BJ (cell line): ENCODE measurements at regions not wholly inside any gene's neighbourhood (a gene's known extent, or its start where the extent isn't known, plus 50 kb on each side); places are given as distances from the start of the nearest gene placed in this dataset.

Experiments
- CTCF ChIA-PET: fragments of 350-600 bp; formaldehyde crosslinking; extraction: SDS; loops from one replicate; lab custom pipeline; 2021; ENCODE audit warnings: antibody characterized with exemption, inconsistent platforms; lab: Yijun Ruan, JAX
- POLR2A ChIA-PET: fragments of 300-600 bp; sonication (Branson Sonifier 250); formaldehyde crosslinking; extraction: SDS; loops from one replicate; lab custom pipeline; 2021; ENCODE audit warnings: antibody characterized with exemption; lab: Charles Lee
- DNase-seq: peaks from one replicate; pipeline ENCODE4 v3.0.0-alpha.2; 2011; ENCODE audit warnings: low read depth
- H3K27me3 ChIP-seq: 2 replicates; pipeline ENCODE4 v1.6.0; 2011; ENCODE audit warnings: low read length; ENCODE audit not compliant: control insufficient read depth, insufficient read depth
- H3K36me3 ChIP-seq: 2 replicates; pipeline ENCODE4 v1.5.1; 2011; ENCODE audit warnings: low read length; ENCODE audit not compliant: control insufficient read depth, insufficient read depth
- H3K4me3 ChIP-seq: 2 replicates; pipeline ENCODE4 v1.5.1; 2011; ENCODE audit warnings: low read depth, mild to moderate bottlenecking, control low read depth, low read length
- CTCF ChIP-seq: IDR thresholded peaks from 2 replicates; pipeline ENCODE4 v1.5.1; 2011; ENCODE audit warnings: low read depth, mild to moderate bottlenecking, control low read depth, inconsistent platforms, low read length, moderate library complexity; ENCODE audit not compliant: insufficient read depth

DNA sequence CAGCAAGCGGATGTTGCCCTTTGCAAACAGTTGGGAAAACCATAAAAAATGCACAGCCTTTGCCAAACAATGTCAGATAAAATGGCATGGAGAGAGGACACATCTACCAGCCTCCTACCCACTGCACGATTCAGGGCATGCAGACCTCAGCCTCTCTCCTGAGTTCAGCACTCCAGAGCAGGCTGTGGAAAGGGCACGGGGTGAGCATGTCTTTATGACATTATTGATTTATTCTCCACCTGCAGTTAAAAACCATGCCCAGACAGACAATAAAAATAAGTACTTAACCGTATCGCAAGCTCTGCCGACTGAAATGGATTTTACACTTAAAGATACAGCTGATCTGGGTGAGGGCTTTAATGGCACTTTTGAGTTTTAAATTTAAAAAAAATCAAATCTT, 127.1 kb downstream of the MAF start:
- POLR2A ChIA-PET: no interaction called here
- CTCF ChIA-PET: interaction anchor here (0.6 kb wide), 1 partner anchor 16 kb away, joined by 3 read pairs; no protein-coding TSS in a partner anchor
- DNase-seq: no peak

GRCh38 chr16:79472426-79472825, 128.1 kb downstream of the MAF start:
- DNase-seq: no peak
- POLR2A ChIA-PET: no interaction called here
- TF ChIP-seq CTCF: no peak
- H3K36me3 ChIP-seq: no peaks in the 10 kb centered on the region
- no peak overlapping the region for H3K4me3 ChIP-seq
- CTCF ChIA-PET: no interaction called here
- H3K27me3 ChIP-seq: no peaks in the 10 kb centered on the region

More for the DNA sequence above, 127.1 kb downstream of the MAF start:
- Histone ChIP-seq H3K36me3 (no peaks in the 10 kb centered on the region), H3K27me3 (no peaks in the 10 kb centered on the region), H3K4me3 (no peak overlapping the region)
- no peak for TF ChIP-seq CTCF

GRCh38 chr16:79469999-79470398, 130.5 kb downstream of the MAF start:
- TF ChIP-seq CTCF: no peak
- H3K4me3 ChIP-seq: no peak overlapping the region
- no peaks in the 10 kb centered on the region for H3K27me3 ChIP-seq
- no peak for DNase-seq
- ChIA-PET POLR2A (no interaction called here), CTCF (no interaction called here)
- H3K36me3 ChIP-seq: no peaks in the 10 kb centered on the region

DNA sequence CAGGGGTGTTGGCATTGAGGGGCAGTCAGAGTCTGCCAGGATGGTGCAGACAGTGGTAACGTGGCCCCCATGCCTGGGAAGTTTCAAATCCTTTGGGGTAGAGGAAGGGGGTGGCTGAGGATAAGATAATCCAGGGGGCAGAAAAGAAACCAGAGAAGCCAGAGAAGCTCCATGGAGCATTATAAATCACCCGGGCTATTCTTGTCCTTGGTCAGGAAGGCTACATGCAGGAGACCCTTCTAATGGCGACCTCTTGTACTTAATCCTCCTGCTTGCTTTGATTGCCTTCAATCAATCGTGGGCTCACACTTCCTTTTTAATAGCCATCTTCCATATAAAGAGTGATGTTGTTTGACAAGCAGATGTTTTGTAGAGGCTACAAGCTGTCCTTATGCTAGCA, 131.9 kb downstream of the MAF start:
- no peak for TF ChIP-seq CTCF
- Histone ChIP-seq H3K4me3 (no peak overlapping the region), H3K27me3 (no peaks in the 10 kb centered on the region), H3K36me3 (no peaks in the 10 kb centered on the region)
- ChIA-PET POLR2A (no interaction called here), CTCF (no interaction called here)
- no peak for DNase-seq

DNA sequence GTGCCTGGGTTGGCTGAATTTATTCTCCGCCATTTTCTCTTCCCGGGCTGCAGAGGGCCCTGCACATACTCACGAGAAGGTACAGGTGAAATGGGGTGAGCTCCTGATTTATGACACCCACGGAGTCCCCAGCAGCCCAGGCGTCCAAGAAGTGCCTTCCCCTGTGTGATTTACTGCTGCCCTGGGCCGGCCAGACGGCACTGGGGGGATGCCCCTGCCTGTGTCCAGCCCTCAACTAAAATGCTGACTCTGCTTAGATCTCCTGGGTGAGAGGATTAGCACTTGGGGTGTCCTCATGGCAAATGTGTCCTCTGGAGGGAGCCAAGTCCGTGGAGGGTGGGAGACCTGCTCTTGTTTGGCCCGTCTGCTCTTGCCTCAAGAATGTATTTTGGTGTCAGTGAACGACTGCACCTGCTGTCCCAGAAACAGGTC, 132.4 kb downstream of the MAF start:
- H3K4me3 ChIP-seq: no peak overlapping the region
- ChIA-PET CTCF (interaction anchor here (0.6 kb wide), 1 partner anchor 144 kb away, joined by 3 read pairs; no protein-coding TSS in a partner anchor), POLR2A (no interaction called here)
- TF ChIP-seq CTCF: no peak
- no peaks in the 10 kb centered on the region for H3K36me3 ChIP-seq
- no peak for DNase-seq
- no peaks in the 10 kb centered on the region for H3K27me3 ChIP-seq
